ENCODE measurements at regions not wholly inside any gene's neighbourhood (a gene's known extent, or its start where the extent isn't known, plus 50 kb on each side); places are given as distances from the start of the nearest gene placed in this dataset.

GRCh38 chr14:62123961-62124360 is 361.7 kb downstream of the SNAPC1 start:
- intact Hi-C loops (cut with DNase I): loop anchor here (10.0 kb wide), 1 partner anchor 229 kb away; no protein-coding TSS in a partner anchor
- H3K36me3 ChIP-seq (replicated peaks in 1 of 2; ENCODE audit: insufficient read depth in 1 of 2, low read depth in 2 of 2): no peaks in the 10 kb centered on the region
- no peak overlapping the region for H3K4me3 ChIP-seq
- H3K27ac ChIP-seq: no peak overlapping the region
- ATAC-seq: no peak
- no peaks in the 10 kb centered on the region for H3K4me1 ChIP-seq
- TF ChIP-seq POLR2A (IDR thresholded peaks at IDR 0.05) (no peak), CTCF (IDR thresholded peaks at IDR 0.05) (no peak)
- 81 to 82% methylated on average over 2 of the region's 2 CpGs for WGBS, 2 donors
- H3K9me3 ChIP-seq: no peaks in the 10 kb centered on the region
- no peak for DNase-seq
- peaks cover 0 to under 1% of the 10 kb centered on the region in 2 donors for H3K27me3 ChIP-seq

GRCh38 chr14:62125793-62126192 is 363.6 kb downstream of the SNAPC1 start:
- no peak for TF ChIP-seq POLR2A (IDR thresholded peaks at IDR 0.05)
- no peak for TF ChIP-seq CTCF (IDR thresholded peaks at IDR 0.05)
- DNase-seq (no peak), ATAC-seq (no peak)
- no peak overlapping the region for H3K4me3 ChIP-seq
- H3K27ac ChIP-seq: no peak overlapping the region
- intact Hi-C loops (cut with DNase I): loop anchor here (10.0 kb wide), 1 partner anchor 231 kb away; no protein-coding TSS in a partner anchor
- no peaks in the 10 kb centered on the region for H3K36me3 ChIP-seq (replicated peaks in 1 of 2; ENCODE audit: insufficient read depth in 1 of 2, low read depth in 2 of 2)
- H3K27me3 ChIP-seq: no peaks in the 10 kb centered on the region
- no peaks in the 10 kb centered on the region for H3K9me3 ChIP-seq
- H3K4me1 ChIP-seq: no peaks in the 10 kb centered on the region

DNA sequence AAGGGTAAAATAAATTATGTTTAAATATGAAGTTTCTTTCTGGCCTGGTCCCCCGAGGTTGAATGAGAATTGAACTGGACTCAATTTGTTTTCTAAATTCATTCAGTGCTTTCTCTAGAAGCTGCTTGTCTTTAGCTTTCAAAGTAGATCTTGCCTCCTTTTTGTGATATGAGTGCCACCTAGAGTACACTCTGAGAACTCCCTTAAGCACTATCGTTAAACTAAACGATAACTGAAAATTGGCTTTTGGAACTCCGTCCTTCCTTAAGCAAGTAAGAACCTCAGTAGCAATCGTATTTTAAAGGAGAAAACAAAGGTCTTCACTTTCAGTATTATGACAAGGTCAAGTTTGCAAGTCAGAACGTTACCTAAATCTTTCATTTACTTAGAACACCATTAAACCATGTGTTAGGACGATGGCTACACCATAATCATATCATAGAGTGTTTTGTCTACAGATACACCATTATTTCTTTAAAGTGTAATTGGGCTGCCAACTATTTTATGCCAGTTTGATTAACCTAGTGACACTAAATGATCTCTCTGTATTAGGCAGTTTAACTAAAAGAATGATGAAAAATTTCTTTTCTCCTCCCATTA is 364.8 kb downstream of the SNAPC1 start:
- Histone ChIP-seq H3K27ac (no peak overlapping the region), H3K9me3 (no peaks in the 10 kb centered on the region), H3K36me3 (replicated peaks in 1 of 2; ENCODE audit: insufficient read depth in 1 of 2, low read depth in 2 of 2) (no peaks in the 10 kb centered on the region), H3K27me3 (no peaks in the 10 kb centered on the region), H3K4me1 (no peaks in the 10 kb centered on the region), H3K4me3 (no peak overlapping the region)
- 11% methylated on average over 7 of the region's 7 CpGs for WGBS, 2 donors
- ATAC-seq (peak; percentile 86), DNase-seq (peak in 1 of 4 donors; percentile 22)
- no peak for TF ChIP-seq POLR2A (IDR thresholded peaks at IDR 0.05)
- peak; percentile 41 to 86 (median 81) for TF ChIP-seq CTCF (IDR thresholded peaks at IDR 0.05)
- intact Hi-C loops (cut with DNase I): loop anchor here (10.0 kb wide), 1 partner anchor 232 kb away; no protein-coding TSS in a partner anchor

- H3K9me3 ChIP-seq: no peaks in the 10 kb centered on the region
- intact Hi-C loops (cut with DNase I): no loop called here
Measured at GRCh38 chr14:62130441-62130840, 368.2 kb downstream of the SNAPC1 start.

More at GRCh38 chr14:62130441-62130840, 368.2 kb downstream of the SNAPC1 start:
- no peak for DNase-seq
- Histone ChIP-seq H3K4me1 (no peaks in the 10 kb centered on the region), H3K27me3 (no peaks in the 10 kb centered on the region), H3K27ac (no peak overlapping the region), H3K4me3 (no peak overlapping the region), H3K36me3 (replicated peaks in 1 of 2; ENCODE audit: insufficient read depth in 1 of 2, low read depth in 2 of 2) (no peaks in the 10 kb centered on the region)
- ATAC-seq: no peak
- 60 to 61% methylated on average over 4 of the region's 4 CpGs for WGBS, 2 donors
- TF ChIP-seq POLR2A (IDR thresholded peaks at IDR 0.05) (no peak), CTCF (IDR thresholded peaks at IDR 0.05) (no peak)

Measured in body of pancreas (tissue), 4 donors.